ENCODE measurements at regions not wholly inside any gene's neighbourhood (a gene's known extent, or its start where the extent isn't known, plus 50 kb on each side); places are given as distances from the start of the nearest gene placed in this dataset.

- 0 out of 2 replicates have a peak, but pooled peaks cover 2% of the 10 kb centered on the region for H3K9me3 ChIP-seq (ENCODE audit: low read length)
- no peak overlapping the region for H3K4me3 ChIP-seq (ENCODE audit: low read depth, low read length, poor library complexity, severe bottlenecking)
- no peak for TF ChIP-seq EZH2 (IDR thresholded peaks at IDR 0.05; ENCODE audit: borderline replicate concordance, low read length)
- TF ChIP-seq CTCF (IDR thresholded peaks at IDR 0.05; ENCODE audit: low read length), result no peak
- H3K27ac ChIP-seq (ENCODE audit: low read depth, low read length, poor library complexity, severe bottlenecking), result no peak overlapping the region
- H3K9me2 ChIP-seq (ENCODE audit: low read depth, low read length), result no peaks in the 10 kb centered on the region
- no peaks in the 10 kb centered on the region for H3K79me2 ChIP-seq (ENCODE audit: insufficient read depth, low read length)
- H3F3A ChIP-seq (ENCODE audit: insufficient read depth, low read length), result no peaks in the 10 kb centered on the region
- no peaks in the 10 kb centered on the region for H4K20me1 ChIP-seq (ENCODE audit: insufficient read depth, low read length)
- H3K9ac ChIP-seq (ENCODE audit: low read length), result no peak overlapping the region
- H3K27me3 ChIP-seq (ENCODE audit: insufficient read depth, low read length), result no peaks in the 10 kb centered on the region
- no peak overlapping the region for H2AFZ ChIP-seq (ENCODE audit: low read length)
- no peaks in the 10 kb centered on the region for H3K36me3 ChIP-seq (ENCODE audit: insufficient read depth, low read length)
- no peak overlapping the region for H3K4me2 ChIP-seq (ENCODE audit: low read length)
- no peaks in the 10 kb centered on the region for H3K4me1 ChIP-seq (ENCODE audit: insufficient read depth, low read length, severe bottlenecking)
Measured at GRCh38 chr12:63264629-63265028, 113.6 kb upstream of the AVPR1A start.

DNA sequence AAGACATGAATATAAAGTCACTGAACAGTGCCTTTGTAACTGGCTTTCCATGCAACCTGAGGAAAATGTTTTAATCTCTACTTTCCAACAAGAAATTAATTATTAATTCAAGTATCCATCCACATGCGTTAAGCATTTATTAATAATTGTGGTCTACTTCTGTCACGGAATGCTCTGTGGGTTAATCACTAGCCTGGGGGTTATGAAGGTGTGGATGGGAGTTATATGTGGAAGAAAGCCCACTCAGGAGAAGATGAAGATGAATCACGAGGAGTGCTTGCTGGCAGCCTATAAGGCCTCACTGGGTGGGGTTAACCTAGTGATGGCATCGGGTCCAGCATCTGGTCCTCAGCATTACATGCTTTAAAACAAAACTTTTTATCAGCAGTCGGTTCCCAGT lies 99.5 kb upstream of the AVPR1A start:
- TF ChIP-seq EZH2 (IDR thresholded peaks at IDR 0.05; ENCODE audit: borderline replicate concordance, low read length) (no peak), CTCF (IDR thresholded peaks at IDR 0.05; ENCODE audit: low read length) (no peak)
- H3K9ac ChIP-seq (ENCODE audit: low read length), result no peak overlapping the region
- H3K27me3 ChIP-seq (ENCODE audit: insufficient read depth, low read length), result no peaks in the 10 kb centered on the region
- H3K4me3 ChIP-seq (ENCODE audit: low read depth, low read length, poor library complexity, severe bottlenecking), result no peak overlapping the region
- H4K20me1 ChIP-seq (ENCODE audit: insufficient read depth, low read length), result no peaks in the 10 kb centered on the region
- H3F3A ChIP-seq (ENCODE audit: insufficient read depth, low read length), result no peaks in the 10 kb centered on the region
- H3K27ac ChIP-seq (ENCODE audit: low read depth, low read length, poor library complexity, severe bottlenecking), result no peak overlapping the region
- H3K79me2 ChIP-seq (ENCODE audit: insufficient read depth, low read length), result no peaks in the 10 kb centered on the region
- no peaks in the 10 kb centered on the region for H3K9me3 ChIP-seq (ENCODE audit: low read length)
- H3K4me2 ChIP-seq (ENCODE audit: low read length), result no peak overlapping the region
- no peaks in the 10 kb centered on the region for H3K9me2 ChIP-seq (ENCODE audit: low read depth, low read length)
- no peaks in the 10 kb centered on the region for H3K4me1 ChIP-seq (ENCODE audit: insufficient read depth, low read length, severe bottlenecking)
- no peaks in the 10 kb centered on the region for H3K36me3 ChIP-seq (ENCODE audit: insufficient read depth, low read length)
- H2AFZ ChIP-seq (ENCODE audit: low read length), result no peak overlapping the region

DNA sequence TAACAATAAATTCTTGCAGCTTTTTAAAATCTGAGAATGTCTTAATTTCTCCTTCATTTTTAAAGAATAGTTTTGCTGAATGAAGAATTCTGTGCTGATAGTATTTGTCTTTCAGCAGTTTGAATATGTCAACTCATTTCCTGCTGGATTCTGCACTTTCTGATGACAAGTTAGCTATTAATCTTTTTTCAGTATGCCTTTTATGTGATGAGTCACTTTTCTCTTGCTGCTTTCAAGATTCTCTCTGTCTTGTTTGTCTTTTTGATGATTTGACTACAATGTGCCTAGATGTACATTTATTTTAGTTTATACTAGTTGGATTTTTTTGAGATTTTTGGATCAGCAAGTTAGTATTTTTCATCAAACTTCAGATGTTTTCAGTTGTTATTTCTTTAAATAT lies 87.9 kb upstream of the AVPR1A start:
- no peaks in the 10 kb centered on the region for H4K20me1 ChIP-seq (ENCODE audit: insufficient read depth, low read length)
- no peak overlapping the region for H3K27ac ChIP-seq (ENCODE audit: low read depth, low read length, poor library complexity, severe bottlenecking)
- no peak overlapping the region for H3K4me3 ChIP-seq (ENCODE audit: low read depth, low read length, poor library complexity, severe bottlenecking)
- H2AFZ ChIP-seq (ENCODE audit: low read length), result no peak overlapping the region
- no peaks in the 10 kb centered on the region for H3K27me3 ChIP-seq (ENCODE audit: insufficient read depth, low read length)
- H3K36me3 ChIP-seq (ENCODE audit: insufficient read depth, low read length), result no peaks in the 10 kb centered on the region
- H3F3A ChIP-seq (ENCODE audit: insufficient read depth, low read length), result no peaks in the 10 kb centered on the region
- H3K9me3 ChIP-seq (ENCODE audit: low read length), result 0 out of 2 replicates have a peak, but pooled peaks cover 3% of the 10 kb centered on the region
- TF ChIP-seq EZH2 (IDR thresholded peaks at IDR 0.05; ENCODE audit: borderline replicate concordance, low read length) (no peak), CTCF (IDR thresholded peaks at IDR 0.05; ENCODE audit: low read length) (no peak)
- no peak overlapping the region for H3K9ac ChIP-seq (ENCODE audit: low read length)
- no peaks in the 10 kb centered on the region for H3K9me2 ChIP-seq (ENCODE audit: low read depth, low read length)
- no peaks in the 10 kb centered on the region for H3K79me2 ChIP-seq (ENCODE audit: insufficient read depth, low read length)
- no peak overlapping the region for H3K4me2 ChIP-seq (ENCODE audit: low read length)
- H3K4me1 ChIP-seq (ENCODE audit: insufficient read depth, low read length, severe bottlenecking), result no peaks in the 10 kb centered on the region
